LNCAP (cell line): ENCODE measurements at regions not wholly inside any gene's neighbourhood (a gene's known extent, or its start where the extent isn't known, plus 50 kb on each side); places are given as distances from the start of the nearest gene placed in this dataset.

Experiments used
- TF ChIP-seq, protein P1 (sequence below): fragments of 450-650 bp; IDR thresholded peaks from 2 replicates; pipeline ENCODE4 v1.5.1; 2017; ENCODE audit warnings: mild to moderate bottlenecking

DNA sequence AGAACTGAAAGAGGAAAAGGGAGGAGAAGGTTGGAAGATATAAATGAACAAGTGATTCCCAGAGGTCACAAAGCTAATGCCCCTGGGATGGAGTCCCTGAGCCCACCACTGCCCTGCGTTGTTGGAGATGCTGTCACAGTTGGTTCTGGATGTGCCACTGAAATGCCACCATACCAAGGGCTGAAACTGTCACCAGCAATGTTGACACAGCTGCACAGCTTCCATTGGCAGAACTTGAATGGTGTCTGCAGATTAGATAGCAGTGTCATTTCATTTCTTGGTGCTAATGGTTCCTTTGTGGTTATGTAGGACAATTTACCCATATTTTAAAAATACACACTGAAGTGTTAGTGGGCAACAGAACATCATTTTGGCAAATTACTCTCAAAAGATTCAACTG, 120.7 kb downstream of the TBXT start:
- TF ChIP-seq, protein P1, sequence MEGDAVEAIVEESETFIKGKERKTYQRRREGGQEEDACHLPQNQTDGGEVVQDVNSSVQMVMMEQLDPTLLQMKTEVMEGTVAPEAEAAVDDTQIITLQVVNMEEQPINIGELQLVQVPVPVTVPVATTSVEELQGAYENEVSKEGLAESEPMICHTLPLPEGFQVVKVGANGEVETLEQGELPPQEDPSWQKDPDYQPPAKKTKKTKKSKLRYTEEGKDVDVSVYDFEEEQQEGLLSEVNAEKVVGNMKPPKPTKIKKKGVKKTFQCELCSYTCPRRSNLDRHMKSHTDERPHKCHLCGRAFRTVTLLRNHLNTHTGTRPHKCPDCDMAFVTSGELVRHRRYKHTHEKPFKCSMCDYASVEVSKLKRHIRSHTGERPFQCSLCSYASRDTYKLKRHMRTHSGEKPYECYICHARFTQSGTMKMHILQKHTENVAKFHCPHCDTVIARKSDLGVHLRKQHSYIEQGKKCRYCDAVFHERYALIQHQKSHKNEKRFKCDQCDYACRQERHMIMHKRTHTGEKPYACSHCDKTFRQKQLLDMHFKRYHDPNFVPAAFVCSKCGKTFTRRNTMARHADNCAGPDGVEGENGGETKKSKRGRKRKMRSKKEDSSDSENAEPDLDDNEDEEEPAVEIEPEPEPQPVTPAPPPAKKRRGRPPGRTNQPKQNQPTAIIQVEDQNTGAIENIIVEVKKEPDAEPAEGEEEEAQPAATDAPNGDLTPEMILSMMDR = no peak

DNA sequence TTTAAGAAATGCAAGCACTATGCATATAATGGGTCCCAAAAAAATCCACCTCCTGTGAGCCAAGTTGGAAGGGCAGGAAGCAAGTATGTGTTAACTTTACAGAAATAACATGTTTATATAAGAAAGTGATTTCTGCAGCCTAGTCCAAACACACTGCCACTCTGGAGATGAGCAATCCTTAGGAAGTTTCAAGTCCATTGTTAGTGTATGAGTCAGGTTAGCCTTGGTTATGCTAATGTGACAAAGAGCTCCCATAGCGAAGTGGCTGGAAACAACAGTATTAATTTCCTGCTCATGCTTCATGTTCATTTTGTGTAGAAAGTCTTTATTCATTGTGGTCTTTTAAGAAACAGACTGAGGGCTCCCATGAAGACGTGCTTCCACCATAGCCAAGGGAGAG, 121.4 kb downstream of the TBXT start:
- TF ChIP-seq, protein P1 = no peak

DNA sequence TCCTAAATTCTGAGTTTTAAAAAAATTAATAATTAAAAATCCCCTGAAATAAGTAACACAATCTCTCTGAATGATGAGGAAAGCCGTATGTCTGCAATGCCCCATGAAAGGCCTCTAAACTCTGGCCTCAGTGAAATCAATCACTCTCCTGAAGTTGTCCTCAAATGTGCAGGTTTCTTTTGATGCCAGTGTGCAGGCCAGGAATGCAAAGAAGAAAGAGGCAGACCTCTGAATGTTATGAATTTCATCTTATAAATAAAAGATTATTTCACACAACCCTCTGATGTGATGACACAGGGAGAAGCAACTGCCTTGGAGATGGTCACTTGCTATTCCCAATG, 121.8 kb downstream of the TBXT start:
- TF ChIP-seq, protein P1 = no peak

DNA sequence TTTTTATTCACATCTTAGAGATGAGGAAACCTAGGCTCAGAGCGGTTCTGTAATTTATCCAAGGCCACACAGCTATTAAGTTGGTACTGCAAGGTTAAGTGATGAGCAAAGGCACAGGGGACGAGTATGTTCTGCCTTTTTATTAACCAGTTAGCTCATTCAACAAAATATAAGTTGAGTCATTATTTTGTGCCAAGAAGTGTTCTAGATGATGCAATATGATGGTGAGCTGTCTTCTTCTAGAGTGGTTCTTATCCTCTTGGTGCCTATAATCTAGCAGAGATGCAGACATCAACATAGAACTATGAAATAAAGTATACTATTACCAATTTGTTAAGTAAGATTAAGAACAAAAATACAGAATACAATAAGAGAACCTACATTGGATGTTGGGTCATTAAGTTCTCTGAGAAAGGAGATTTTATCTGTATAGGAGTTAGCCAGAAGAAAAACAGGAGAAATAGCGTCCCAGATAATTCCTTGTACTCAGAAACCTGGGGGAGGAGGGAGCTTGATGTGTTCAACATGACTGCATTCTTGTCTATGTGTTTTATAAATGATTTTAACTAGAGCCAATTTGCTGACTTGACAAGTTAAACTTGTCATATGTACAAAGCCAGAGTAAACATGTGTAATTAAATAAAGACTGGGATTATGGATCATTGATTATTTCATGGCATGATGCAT, 122.3 kb downstream of the TBXT start:
- TF ChIP-seq, protein P1 = no peak

DNA sequence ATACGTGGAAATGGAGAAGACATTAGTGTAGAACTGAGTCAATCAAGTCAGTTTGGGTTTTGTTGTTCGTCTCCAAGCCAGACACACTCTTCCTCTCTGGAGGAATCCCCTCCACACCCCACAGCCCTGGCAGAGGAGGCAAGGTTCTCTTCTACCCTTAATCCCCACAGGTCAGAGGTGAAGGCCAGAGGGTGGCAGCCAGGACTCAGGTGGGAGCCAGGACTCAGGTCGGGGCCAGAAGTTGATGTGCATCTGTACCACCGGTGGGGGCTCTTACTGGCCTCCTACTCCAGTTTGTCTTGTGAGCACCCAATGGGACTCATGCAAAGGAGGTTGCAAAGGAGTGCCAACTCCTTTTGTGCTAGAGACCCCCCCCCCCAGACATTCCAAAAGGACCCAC, 126.4 kb downstream of the TBXT start:
- TF ChIP-seq, protein P1 = no peak

DNA sequence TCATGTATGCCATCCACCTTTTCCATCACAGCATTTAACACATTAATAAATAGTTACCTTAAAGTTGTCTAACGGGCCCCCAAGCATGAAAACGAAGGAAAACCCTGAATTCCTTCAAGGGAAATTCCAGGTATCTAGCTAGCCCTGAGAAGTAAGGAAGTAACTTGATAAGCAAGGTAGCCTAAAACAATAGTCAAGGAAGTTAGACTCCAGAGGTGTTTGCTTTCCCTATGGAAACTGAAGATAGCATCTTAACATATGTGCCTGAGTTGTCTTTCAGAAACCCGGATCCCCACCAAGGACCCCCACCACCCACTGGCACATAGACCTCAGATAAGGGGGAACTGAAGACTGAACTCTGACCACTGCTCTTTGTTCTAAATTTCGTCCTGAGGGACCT, 127.4 kb downstream of the TBXT start:
- TF ChIP-seq, protein P1 = no peak

DNA sequence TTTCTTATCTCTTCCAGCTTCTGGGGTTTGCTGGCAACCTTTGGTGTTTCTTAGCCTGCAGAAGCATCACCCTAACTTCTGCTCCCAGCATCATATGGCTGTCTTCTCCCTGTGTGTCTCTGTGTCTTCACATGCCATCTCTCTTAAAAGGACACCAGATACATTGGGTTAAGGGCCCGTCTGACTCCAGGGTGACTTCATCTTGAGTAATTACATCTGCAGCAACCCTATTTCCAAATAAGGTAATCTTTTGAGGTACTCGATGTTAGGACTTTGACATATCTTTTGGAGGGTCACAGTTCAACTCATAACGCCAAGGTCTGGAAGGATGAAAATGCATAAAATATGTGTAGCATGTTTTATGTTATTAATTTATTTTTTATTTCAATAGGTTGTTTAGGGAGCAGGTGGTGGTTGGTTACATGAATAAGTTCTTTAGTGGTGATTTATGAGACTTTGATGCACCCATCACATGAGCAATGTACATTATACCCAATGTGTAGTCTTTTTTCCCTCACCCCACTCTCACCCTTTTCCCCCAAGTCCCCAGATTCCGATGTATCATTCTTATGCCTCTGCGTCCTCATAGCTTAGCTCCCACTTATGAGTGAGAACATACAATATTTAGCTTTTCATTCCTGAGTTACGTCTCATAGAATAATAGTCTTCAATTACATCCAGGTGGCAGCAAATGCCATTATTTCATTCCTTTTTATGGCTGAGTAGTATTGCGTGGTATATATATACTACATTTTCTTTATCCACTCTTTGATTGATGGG, 131.1 kb downstream of the TBXT start:
- TF ChIP-seq, protein P1 = no peak
